Activated CD4-positive, alpha-beta memory T cell treated with anti-CD3 and anti-CD28 coated beads, Interleukin-2, amount 10 ng/mL, durations not matched to agents 7 days and 5 days (primary cell): ENCODE measurements at regions not wholly inside any gene's neighbourhood (a gene's known extent, or its start where the extent isn't known, plus 50 kb on each side); places are given as distances from the start of the nearest gene placed in this dataset.

Experiments used
- CTCF ChIA-PET: fragments of 350-600 bp; sonication (Branson Sonifier 250); formaldehyde crosslinking; loops from one replicate; lab custom pipeline; 2021; ENCODE audit warnings: antibody characterized with exemption, inconsistent platforms; lab: Charles Lee
- POLR2A ChIA-PET: fragments of 350-600 bp; sonication (Branson Sonifier 250); formaldehyde crosslinking; loops from one replicate; lab custom pipeline; 2021; ENCODE audit warnings: antibody characterized with exemption; lab: Charles Lee
- DNase-seq: peaks from one replicate; pipeline ENCODE4 v3.0.0-alpha.2; 2020
- H3K27ac Mint-ChIP-seq: one replicate; pipeline ENCODE4 v1.8.0; 2021; ENCODE audit warnings: mild to moderate bottlenecking, mixed read lengths
- H3K27me3 Mint-ChIP-seq: one replicate; pipeline ENCODE4 v1.8.0; 2021; ENCODE audit warnings: mixed read lengths
- H3K36me3 Mint-ChIP-seq: one replicate; pipeline ENCODE4 v1.8.0; 2021; ENCODE audit warnings: low read depth, mixed read lengths
- H3K4me1 Mint-ChIP-seq: one replicate; pipeline ENCODE4 v1.8.0; 2021; ENCODE audit warnings: mixed read lengths
- H3K4me3 Mint-ChIP-seq: one replicate; pipeline ENCODE4 v1.8.0; 2021; ENCODE audit warnings: mild to moderate bottlenecking, mixed read lengths
- H3K9me3 Mint-ChIP-seq: one replicate; pipeline ENCODE4 v1.8.0; 2021; ENCODE audit warnings: mixed read lengths

DNA sequence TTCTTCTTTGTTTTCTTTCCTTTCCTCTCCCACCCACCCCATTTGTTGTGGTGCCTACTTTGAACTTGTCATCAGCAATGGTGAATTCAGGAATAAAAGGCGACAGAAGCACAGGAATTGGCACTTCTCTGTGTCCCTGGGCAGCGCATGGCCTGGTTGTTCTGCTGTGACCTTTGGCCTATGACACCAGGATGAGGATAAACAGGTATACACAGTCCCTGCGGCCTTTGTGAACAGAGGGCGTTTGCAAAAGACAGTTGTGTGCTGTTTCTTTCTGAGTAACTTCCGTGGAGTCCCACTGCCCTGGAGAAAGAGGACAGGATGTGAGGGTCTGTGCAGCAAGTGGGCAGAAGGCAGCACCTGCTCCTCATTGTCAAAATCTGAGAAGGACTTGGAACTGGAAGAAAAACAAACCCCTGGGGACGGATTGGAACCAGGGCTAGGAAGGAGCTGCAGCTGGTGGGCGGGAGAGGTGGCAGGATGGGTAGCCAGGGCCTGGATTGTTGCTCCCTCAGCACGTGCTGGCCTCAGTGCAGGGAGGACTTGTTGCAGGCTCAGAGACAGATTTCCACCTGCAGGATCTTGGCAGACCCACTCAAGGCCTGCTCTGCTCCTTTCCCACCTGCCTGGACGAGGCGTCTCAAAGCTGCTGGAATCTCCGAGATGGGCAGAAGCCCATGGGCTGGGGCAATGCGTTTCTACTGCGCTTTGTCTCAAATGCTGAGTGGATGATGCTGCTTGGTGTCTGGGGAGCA is 159.5 kb downstream of the ACKR3 start:
- no peak overlapping the region for H3K27ac Mint-ChIP-seq
- H3K9me3 Mint-ChIP-seq = no peaks in the 10 kb centered on the region
- POLR2A ChIA-PET = no interaction called here
- no peaks in the 10 kb centered on the region for H3K36me3 Mint-ChIP-seq
- no peak for DNase-seq
- CTCF ChIA-PET = no interaction called here
- peaks cover 2% of the 10 kb centered on the region for H3K27me3 Mint-ChIP-seq
- H3K4me1 Mint-ChIP-seq = no peaks in the 10 kb centered on the region
- no peak overlapping the region for H3K4me3 Mint-ChIP-seq

DNA sequence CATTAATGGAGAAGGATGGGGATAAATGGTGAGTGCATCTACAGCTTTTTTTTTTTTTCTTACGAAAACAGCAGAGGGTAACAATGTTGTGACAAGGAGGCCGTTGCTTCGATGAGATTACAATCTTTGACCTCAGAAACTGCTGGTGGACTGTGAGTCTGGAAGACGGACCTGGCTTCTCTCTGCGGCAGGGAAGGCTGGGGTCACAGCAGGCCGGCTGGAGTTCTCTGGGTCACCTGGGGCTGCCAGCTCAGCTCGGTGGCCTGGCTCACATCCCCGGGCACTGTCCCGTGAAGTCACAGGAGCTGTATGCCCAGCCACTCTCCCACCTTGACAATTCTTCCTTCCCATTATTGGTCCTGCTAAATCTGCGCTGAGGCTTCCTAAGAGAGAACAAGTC is 160.8 kb downstream of the ACKR3 start:
- H3K27me3 Mint-ChIP-seq = peaks cover 2% of the 10 kb centered on the region
- no peak overlapping the region for H3K27ac Mint-ChIP-seq
- no peak for DNase-seq
- no peaks in the 10 kb centered on the region for H3K4me1 Mint-ChIP-seq
- POLR2A ChIA-PET = no interaction called here
- no peaks in the 10 kb centered on the region for H3K9me3 Mint-ChIP-seq
- H3K4me3 Mint-ChIP-seq = no peak overlapping the region
- H3K36me3 Mint-ChIP-seq = no peaks in the 10 kb centered on the region
- CTCF ChIA-PET = no interaction called here

DNA sequence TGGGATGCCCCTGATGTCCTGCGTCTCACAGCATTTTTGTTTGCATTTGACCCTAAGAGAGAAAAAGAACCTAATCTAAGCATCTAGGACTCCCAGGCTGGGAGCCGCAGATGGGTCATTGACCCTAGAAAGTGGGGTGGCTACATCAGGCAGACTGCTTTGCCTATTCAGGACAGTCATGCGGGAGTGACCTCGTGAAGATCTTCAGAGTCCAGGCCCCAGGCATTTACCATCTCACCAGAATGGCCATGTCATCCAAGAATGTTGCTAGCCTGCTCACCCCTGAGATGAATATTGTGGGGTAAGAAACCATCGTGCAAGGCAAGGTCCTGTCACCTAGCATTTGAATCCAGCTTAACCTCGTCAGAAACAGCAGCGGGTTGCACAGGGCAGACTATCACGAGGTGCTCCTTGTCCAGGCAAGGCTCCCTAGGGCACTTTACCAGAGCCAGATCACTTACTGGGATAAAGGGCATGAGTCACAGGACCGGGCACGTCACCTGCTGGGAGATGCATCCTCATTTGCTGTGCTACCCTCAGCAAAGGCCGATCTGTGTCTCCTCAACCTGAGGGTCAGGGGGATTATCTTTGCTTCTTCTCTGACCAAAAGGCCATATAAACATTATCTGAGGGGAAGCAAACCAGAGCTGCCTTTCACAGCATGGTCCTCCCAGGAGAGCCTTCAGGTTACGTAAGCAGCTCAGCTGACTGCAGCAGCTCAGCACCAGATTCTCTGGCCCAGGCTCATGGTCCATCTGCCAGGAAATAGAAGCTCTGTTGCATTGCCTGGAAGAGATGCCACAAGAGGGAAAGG is 162.3 kb downstream of the ACKR3 start:
- Mint-ChIP-seq H3K27ac (no peak overlapping the region), H3K4me1 (no peaks in the 10 kb centered on the region), H3K4me3 (no peak overlapping the region), H3K27me3 (peaks cover 2% of the 10 kb centered on the region), H3K9me3 (no peaks in the 10 kb centered on the region), H3K36me3 (no peaks in the 10 kb centered on the region)
- POLR2A ChIA-PET = no interaction called here
- CTCF ChIA-PET = no interaction called here
- DNase-seq = no peak

DNA sequence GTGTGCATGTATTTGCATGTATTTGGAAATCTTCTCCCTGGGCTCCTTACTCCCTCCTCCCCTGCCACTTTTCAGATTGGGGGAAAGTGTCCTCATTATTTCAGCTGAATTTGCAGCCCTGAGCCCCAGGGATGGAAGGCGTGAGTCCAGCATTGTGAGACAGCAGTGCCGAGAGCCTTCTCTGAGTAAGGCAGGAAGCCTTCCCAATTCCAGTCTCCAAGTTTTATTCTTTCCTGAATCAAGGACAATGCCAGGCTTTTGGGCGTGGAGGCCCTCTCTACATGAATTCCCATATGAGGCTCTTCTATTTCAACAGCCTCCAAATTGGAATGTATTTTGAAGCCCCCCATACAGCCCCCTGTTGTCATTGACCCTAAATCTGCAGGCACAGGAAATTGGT is 163.5 kb downstream of the ACKR3 start:
- no peaks in the 10 kb centered on the region for H3K9me3 Mint-ChIP-seq

DNA sequence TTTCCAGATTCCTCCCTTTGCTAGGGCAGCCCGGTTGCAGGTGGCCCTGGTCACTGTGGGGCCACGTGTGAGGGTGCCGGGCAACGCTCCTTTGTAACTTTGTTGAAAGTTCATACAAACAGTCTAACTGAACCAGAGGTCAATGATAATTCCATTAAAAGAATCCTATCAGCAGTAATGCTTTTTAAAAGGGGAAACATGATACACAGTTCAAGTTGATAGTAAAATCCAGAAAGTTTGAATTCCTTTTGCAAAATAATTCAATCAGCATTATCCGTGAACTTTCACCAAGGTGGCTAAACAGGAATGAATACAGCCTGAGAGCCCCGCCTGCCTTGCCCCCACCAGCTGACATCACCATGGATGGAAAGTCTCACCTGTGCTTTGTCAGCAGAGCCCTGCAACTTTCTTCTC is 166.2 kb downstream of the ACKR3 start:
- no peaks in the 10 kb centered on the region for H3K9me3 Mint-ChIP-seq
- DNase-seq = no peak
- H3K36me3 Mint-ChIP-seq = no peaks in the 10 kb centered on the region
- POLR2A ChIA-PET = no interaction called here
- H3K4me1 Mint-ChIP-seq = no peaks in the 10 kb centered on the region
- no peak overlapping the region for H3K4me3 Mint-ChIP-seq
- CTCF ChIA-PET = no interaction called here
- H3K27ac Mint-ChIP-seq = no peak overlapping the region
- H3K27me3 Mint-ChIP-seq = peaks cover 8% of the 10 kb centered on the region

More for the DNA sequence above, 163.5 kb downstream of the ACKR3 start:
- Mint-ChIP-seq H3K4me3 (no peak overlapping the region), H3K27me3 (peaks cover 2% of the 10 kb centered on the region), H3K36me3 (no peaks in the 10 kb centered on the region), H3K4me1 (no peaks in the 10 kb centered on the region), H3K27ac (no peak overlapping the region)
- ChIA-PET CTCF (no interaction called here), POLR2A (no interaction called here)
- no peak for DNase-seq

DNA sequence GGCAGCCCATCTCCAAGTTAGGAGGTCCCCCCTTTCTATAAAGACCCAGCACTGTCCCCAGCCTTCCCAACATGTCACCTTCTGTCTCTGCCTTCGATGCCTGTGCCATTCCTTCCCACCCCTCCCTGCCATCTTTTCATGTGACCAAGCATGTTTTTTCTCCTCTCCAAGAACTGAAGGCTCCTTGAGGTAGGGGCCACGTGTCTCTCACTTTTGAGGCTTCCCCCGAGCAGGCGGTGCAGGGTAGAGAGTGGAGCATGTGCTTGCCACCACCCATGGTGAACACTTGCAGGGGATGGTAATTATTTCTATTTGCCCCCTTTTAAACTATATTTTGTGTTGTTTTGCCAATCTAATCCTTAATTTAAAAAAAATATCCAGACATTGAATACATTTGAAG is 168.4 kb downstream of the ACKR3 start:
- Mint-ChIP-seq H3K4me1 (no peaks in the 10 kb centered on the region), H3K27me3 (peaks cover 10% of the 10 kb centered on the region), H3K9me3 (no peaks in the 10 kb centered on the region), H3K27ac (no peak overlapping the region), H3K36me3 (no peaks in the 10 kb centered on the region), H3K4me3 (no peak overlapping the region)
- ChIA-PET POLR2A (no interaction called here), CTCF (no interaction called here)
- DNase-seq = no peak

DNA sequence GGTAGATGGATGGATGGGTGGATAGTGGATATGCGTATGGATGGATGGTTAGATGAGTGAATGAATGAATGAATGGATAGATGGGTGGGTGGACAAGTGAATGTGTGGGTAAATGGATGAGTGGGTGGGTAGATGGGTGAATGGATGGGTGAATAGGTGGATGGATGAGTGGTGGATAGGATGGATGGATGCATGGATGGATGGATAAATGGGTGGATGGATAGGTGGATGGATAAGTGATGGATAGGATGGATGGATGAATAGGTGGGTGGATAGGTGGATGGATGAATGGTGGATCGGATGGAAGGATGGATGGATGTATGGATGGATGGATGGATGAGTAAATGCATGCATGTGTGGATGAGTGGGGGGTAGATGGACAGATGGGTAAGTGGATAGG is 169.3 kb downstream of the ACKR3 start:
- CTCF ChIA-PET = no interaction called here
- H3K27ac Mint-ChIP-seq = no peak overlapping the region
- POLR2A ChIA-PET = no interaction called here

DNA sequence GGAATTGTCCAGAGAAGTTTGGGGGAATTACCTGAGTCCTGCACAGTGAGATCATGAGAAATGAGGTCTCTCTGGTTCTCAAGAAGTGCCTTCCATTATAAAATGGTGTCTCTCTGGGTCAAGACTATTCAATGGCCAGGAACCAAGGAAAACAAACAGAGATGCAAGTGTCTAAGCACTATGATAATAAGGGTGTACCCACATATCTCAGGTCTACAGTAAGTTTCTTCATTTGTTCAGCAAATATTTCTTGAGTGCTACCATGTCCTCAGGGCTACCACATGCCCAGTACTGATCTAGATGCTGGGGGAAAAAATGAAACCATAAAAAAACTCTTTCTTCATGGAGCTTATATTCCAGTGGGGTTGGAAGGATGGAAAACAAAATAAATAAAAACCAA is 170.0 kb downstream of the ACKR3 start:
- Mint-ChIP-seq H3K27ac (no peak overlapping the region), H3K4me3 (no peak overlapping the region), H3K36me3 (no peaks in the 10 kb centered on the region), H3K4me1 (no peaks in the 10 kb centered on the region), H3K27me3 (peaks cover 14% of the 10 kb centered on the region), H3K9me3 (no peaks in the 10 kb centered on the region)
- POLR2A ChIA-PET = no interaction called here
- CTCF ChIA-PET = interaction anchor here (1.0 kb wide), 1 partner anchor 288 kb away, joined by 3 read pairs; no protein-coding TSS in a partner anchor
- no peak for DNase-seq

More for the DNA sequence above, 169.3 kb downstream of the ACKR3 start:
- Mint-ChIP-seq H3K9me3 (no peaks in the 10 kb centered on the region), H3K4me1 (no peaks in the 10 kb centered on the region), H3K4me3 (no peak overlapping the region), H3K36me3 (no peaks in the 10 kb centered on the region), H3K27me3 (peaks cover 14% of the 10 kb centered on the region)
- no peak for DNase-seq

DNA sequence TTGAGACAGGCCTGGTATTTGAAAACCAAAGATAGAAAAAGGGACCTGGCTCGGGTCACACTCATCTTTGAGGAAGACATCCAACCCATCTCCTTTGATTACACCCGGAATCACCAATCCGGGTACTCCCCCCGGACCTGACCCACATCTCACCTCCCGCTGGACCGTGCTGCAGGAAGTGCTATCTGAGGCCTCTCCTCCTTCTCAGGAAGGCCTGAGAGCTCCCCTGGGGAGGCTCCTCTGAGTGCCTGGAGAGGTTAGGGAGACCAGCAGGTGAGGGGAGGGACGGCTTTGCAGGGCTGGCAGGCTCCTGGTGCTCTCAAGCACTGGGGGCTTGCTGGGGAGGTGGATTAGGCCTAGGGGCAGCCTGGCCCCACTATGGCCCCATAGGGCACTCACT is 170.9 kb downstream of the ACKR3 start:
- no peaks in the 10 kb centered on the region for H3K4me1 Mint-ChIP-seq
- CTCF ChIA-PET = interaction anchor here (1.0 kb wide), 1 partner anchor 287 kb away, joined by 3 read pairs; no protein-coding TSS in a partner anchor
- no peaks in the 10 kb centered on the region for H3K36me3 Mint-ChIP-seq
- no peak overlapping the region for H3K4me3 Mint-ChIP-seq
- POLR2A ChIA-PET = no interaction called here
- peaks cover 14% of the 10 kb centered on the region for H3K27me3 Mint-ChIP-seq
- H3K9me3 Mint-ChIP-seq = no peaks in the 10 kb centered on the region
- no peak for DNase-seq
- no peak overlapping the region for H3K27ac Mint-ChIP-seq

DNA sequence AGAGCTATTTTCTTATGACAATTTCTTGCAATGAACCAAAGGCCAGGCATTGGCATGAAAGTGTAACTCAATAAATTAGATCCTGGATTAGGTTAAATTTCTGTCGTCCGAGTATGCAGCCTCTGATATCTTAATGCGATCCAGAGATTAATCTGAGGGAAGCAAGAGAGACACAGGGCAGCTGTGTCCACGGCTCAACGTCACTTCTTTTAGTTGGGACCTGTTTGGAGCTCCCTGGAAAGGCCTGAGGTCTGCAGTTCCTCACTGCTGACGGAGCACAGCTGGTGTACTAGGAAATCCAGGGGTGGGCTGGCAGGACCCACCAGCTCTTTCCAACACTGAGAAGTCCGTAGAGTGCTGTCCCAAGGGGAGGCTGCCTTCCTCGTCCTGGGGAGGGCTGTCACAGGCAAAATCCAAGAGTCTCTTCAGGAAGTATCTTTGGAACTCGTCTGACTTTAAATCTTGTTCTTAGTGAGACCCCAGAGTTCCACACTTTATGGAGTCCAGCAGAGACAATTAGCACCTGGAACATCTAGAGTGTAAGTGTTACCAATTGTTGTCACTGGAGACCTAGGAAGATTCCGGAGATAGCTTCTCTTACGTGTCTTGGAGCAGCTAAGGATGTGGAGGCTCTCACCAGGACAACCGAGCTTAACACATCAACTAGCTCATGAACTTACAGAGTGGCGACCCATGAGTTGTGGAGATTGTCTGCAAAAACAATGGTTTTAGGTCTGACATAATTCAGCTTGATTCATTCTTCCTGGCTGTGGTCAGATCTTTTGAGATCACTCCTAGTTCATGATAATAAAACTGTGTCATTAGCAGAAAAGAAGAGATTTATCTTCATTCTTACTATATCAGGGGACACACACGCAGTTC is 173.7 kb downstream of the ACKR3 start:
- POLR2A ChIA-PET = no interaction called here
- Mint-ChIP-seq H3K4me1 (no peaks in the 10 kb centered on the region), H3K27me3 (peaks cover 16% of the 10 kb centered on the region), H3K9me3 (no peaks in the 10 kb centered on the region), H3K4me3 (no peak overlapping the region), H3K27ac (no peak overlapping the region), H3K36me3 (no peaks in the 10 kb centered on the region)
- no peak for DNase-seq
- CTCF ChIA-PET = no interaction called here

DNA sequence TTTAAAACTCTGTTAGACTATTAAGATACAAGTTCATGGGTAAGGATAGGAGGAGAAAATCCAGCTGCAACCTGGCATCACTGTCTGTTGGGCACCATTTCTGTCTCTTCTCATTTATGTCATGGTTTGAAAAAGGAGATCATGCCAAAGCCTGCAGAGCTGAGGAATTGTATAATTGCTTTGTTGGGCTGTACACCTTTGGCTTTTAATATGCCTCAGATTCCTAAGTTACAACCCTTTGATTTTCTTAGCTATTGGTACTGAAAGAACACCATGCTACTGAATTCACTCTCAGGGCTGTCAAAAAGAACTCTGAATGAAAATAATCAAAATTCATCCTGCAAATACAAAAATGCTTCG is 174.3 kb downstream of the ACKR3 start:
- no peaks in the 10 kb centered on the region for H3K4me1 Mint-ChIP-seq

DNA sequence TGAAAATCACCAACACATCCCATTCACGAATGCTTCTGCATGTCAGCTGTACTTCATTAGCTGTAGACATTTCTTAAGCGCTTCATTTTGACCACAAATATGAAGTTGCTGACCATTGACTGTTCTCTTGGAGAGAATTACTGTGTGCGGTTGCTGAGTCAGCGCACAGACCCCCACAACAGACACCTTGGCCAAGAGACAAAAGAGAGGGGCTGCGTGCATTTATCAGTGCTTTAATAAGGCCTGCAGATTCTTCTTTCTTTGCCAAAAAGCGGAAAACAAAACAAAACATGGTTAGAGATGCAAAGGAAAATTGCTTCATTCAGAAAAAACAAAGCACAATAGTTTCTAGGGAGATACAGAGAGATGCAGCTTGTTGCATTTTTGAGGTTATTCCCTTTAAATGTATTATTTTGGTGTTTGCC is 174.7 kb downstream of the ACKR3 start:
- no peaks in the 10 kb centered on the region for H3K9me3 Mint-ChIP-seq
- no peaks in the 10 kb centered on the region for H3K36me3 Mint-ChIP-seq
- CTCF ChIA-PET = no interaction called here

More for the DNA sequence above, 174.3 kb downstream of the ACKR3 start:
- DNase-seq = no peak
- Mint-ChIP-seq H3K9me3 (no peaks in the 10 kb centered on the region), H3K36me3 (no peaks in the 10 kb centered on the region), H3K4me3 (no peak overlapping the region), H3K27ac (no peak overlapping the region), H3K27me3 (peaks cover 15% of the 10 kb centered on the region)
- ChIA-PET CTCF (no interaction called here), POLR2A (no interaction called here)

DNA sequence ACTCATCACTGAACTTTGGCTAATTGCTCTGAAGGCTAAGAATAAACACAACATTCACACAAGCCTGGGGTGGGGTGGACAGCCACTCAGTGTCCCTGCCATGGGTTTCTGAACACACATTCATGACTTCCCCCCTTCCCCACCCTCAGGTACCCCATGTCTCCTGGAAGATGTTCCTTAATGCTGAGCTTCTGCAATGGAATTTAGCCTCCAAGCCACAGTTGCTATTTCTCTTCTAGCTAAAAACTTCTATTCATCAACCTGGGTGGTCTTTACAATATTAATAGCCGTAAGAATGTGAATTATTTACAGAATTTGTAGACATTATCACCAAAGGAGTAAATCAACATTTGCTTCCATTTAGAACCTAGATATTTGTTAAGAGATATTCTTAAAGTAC is 175.1 kb downstream of the ACKR3 start:
- Mint-ChIP-seq H3K36me3 (no peaks in the 10 kb centered on the region), H3K27ac (no peak overlapping the region), H3K27me3 (peaks cover 15% of the 10 kb centered on the region), H3K4me1 (no peaks in the 10 kb centered on the region), H3K9me3 (no peaks in the 10 kb centered on the region), H3K4me3 (no peak overlapping the region)
- CTCF ChIA-PET = no interaction called here
- POLR2A ChIA-PET = no interaction called here
- DNase-seq = no peak

More for the DNA sequence above, 174.7 kb downstream of the ACKR3 start:
- H3K27me3 Mint-ChIP-seq = peaks cover 15% of the 10 kb centered on the region
- no peak overlapping the region for H3K27ac Mint-ChIP-seq
- POLR2A ChIA-PET = no interaction called here
- H3K4me1 Mint-ChIP-seq = no peaks in the 10 kb centered on the region
- no peak overlapping the region for H3K4me3 Mint-ChIP-seq
- no peak for DNase-seq
